ENCODE measurements at regions not wholly inside any gene's neighbourhood (a gene's known extent, or its start where the extent isn't known, plus 50 kb on each side); places are given as distances from the start of the nearest gene placed in this dataset.

- no peak for DNase-seq
- TF ChIP-seq CTCF (IDR thresholded peaks at IDR 0.05; ENCODE audit: low read depth, low read length) = no peak
- Histone ChIP-seq H3K27me3 (ENCODE audit: insufficient read depth, low read depth, severe bottlenecking) (peaks cover 37% of the 10 kb centered on the region), H3K9me3 (ENCODE audit: severe bottlenecking) (no peaks in the 10 kb centered on the region), H3K36me3 (no peaks in the 10 kb centered on the region), H3K27ac (no peak overlapping the region), H3K4me3 (ENCODE audit: low read depth, low read length) (no peak overlapping the region)
Observed at GRCh38 chr2:103430191-103430590, 668.4 kb downstream of the TMEM182 start.

- H3K27ac ChIP-seq = no peak overlapping the region
- H3K9me3 ChIP-seq (ENCODE audit: severe bottlenecking) = no peaks in the 10 kb centered on the region
- no peak overlapping the region for H3K4me3 ChIP-seq (ENCODE audit: low read depth, low read length)
- peaks cover 30% of the 10 kb centered on the region for H3K27me3 ChIP-seq (ENCODE audit: insufficient read depth, low read depth, severe bottlenecking)
- no peak for DNase-seq
- no peak for TF ChIP-seq CTCF (IDR thresholded peaks at IDR 0.05; ENCODE audit: low read depth, low read length)
- no peaks in the 10 kb centered on the region for H3K36me3 ChIP-seq
Observed at GRCh38 chr2:103435010-103435409, 673.2 kb downstream of the TMEM182 start.

GRCh38 chr2:103437161-103437560 lies 675.3 kb downstream of the TMEM182 start:
- H3K36me3 ChIP-seq = no peaks in the 10 kb centered on the region
- H3K9me3 ChIP-seq (ENCODE audit: severe bottlenecking) = no peaks in the 10 kb centered on the region
- TF ChIP-seq CTCF (IDR thresholded peaks at IDR 0.05; ENCODE audit: low read depth, low read length) = no peak
- peaks cover 30% of the 10 kb centered on the region for H3K27me3 ChIP-seq (ENCODE audit: insufficient read depth, low read depth, severe bottlenecking)
- H3K27ac ChIP-seq = no peak overlapping the region
- no peak overlapping the region for H3K4me3 ChIP-seq (ENCODE audit: low read depth, low read length)
- no peak for DNase-seq

- Histone ChIP-seq H3K4me3 (ENCODE audit: low read depth, low read length) (no peak overlapping the region), H3K9me3 (ENCODE audit: severe bottlenecking) (no peaks in the 10 kb centered on the region), H3K36me3 (no peaks in the 10 kb centered on the region), H3K27ac (no peak overlapping the region), H3K27me3 (ENCODE audit: insufficient read depth, low read depth, severe bottlenecking) (peaks cover 26% of the 10 kb centered on the region)
- TF ChIP-seq CTCF (IDR thresholded peaks at IDR 0.05; ENCODE audit: low read depth, low read length) = no peak
- no peak for DNase-seq
Observed at GRCh38 chr2:103445347-103445746, 683.5 kb downstream of the TMEM182 start.

- Histone ChIP-seq H3K36me3 (no peaks in the 10 kb centered on the region), H3K27ac (no peak overlapping the region), H3K4me3 (ENCODE audit: low read depth, low read length) (no peak overlapping the region), H3K27me3 (ENCODE audit: insufficient read depth, low read depth, severe bottlenecking) (peaks cover 16% of the 10 kb centered on the region), H3K9me3 (ENCODE audit: severe bottlenecking) (no peaks in the 10 kb centered on the region)
- DNase-seq = no peak
- TF ChIP-seq CTCF (IDR thresholded peaks at IDR 0.05; ENCODE audit: low read depth, low read length) = no peak
Observed at GRCh38 chr2:103448495-103448894, 686.7 kb downstream of the TMEM182 start.

- H3K27ac ChIP-seq = no peak overlapping the region
- no peak overlapping the region for H3K4me3 ChIP-seq (ENCODE audit: low read depth, low read length)
- TF ChIP-seq CTCF (IDR thresholded peaks at IDR 0.05; ENCODE audit: low read depth, low read length) = no peak
- peaks cover 25% of the 10 kb centered on the region for H3K27me3 ChIP-seq (ENCODE audit: insufficient read depth, low read depth, severe bottlenecking)
- DNase-seq = no peak
- H3K36me3 ChIP-seq = no peaks in the 10 kb centered on the region
- no peaks in the 10 kb centered on the region for H3K9me3 ChIP-seq (ENCODE audit: severe bottlenecking)
Observed at GRCh38 chr2:103451283-103451682, 689.5 kb downstream of the TMEM182 start.

Measured in WERI-Rb-1 (cell line).